Middle frontal gyrus (tissue), 1 donor: ENCODE measurements at regions not wholly inside any gene's neighbourhood (a gene's known extent, or its start where the extent isn't known, plus 50 kb on each side); places are given as distances from the start of the nearest gene placed in this dataset.

ENCODE experiments used
- DNase-seq: peaks from one replicate; pipeline ENCODE4 v3.0.0-alpha.2; 2015; ENCODE audit warnings: low spot score; ENCODE audit errors: extremely low spot score

GRCh38 chr5:166963596-166963995, 1327.8 kb upstream of the WWC1 start:
- DNase-seq = no peak

GRCh38 chr5:166977911-166978422, 1313.5 kb upstream of the WWC1 start:
- no peak for DNase-seq

GRCh38 chr5:166979307-166979895, 1312.0 kb upstream of the WWC1 start:
- DNase-seq = no peak

GRCh38 chr5:166980666-166981065, 1310.8 kb upstream of the WWC1 start:
- DNase-seq = no peak

GRCh38 chr5:166982226-166982625, 1309.2 kb upstream of the WWC1 start:
- no peak for DNase-seq

- no peak for DNase-seq
Measured at GRCh38 chr5:166991601-166992000, 1299.8 kb upstream of the WWC1 start.

GRCh38 chr5:166992108-166992507, 1299.3 kb upstream of the WWC1 start:
- DNase-seq = no peak

GRCh38 chr5:166992874-166993722, 1298.3 kb upstream of the WWC1 start:
- no peak for DNase-seq

GRCh38 chr5:166994226-166994625, 1297.2 kb upstream of the WWC1 start:
- DNase-seq = no peak

- DNase-seq = no peak
Measured at GRCh38 chr5:167001246-167001645, 1290.2 kb upstream of the WWC1 start.

- no peak for DNase-seq
Measured at GRCh38 chr5:167008705-167009104, 1282.7 kb upstream of the WWC1 start.

GRCh38 chr5:167011196-167011595, 1280.2 kb upstream of the WWC1 start:
- no peak for DNase-seq

GRCh38 chr5:167012123-167013034, 1279.1 kb upstream of the WWC1 start:
- DNase-seq = no peak

GRCh38 chr5:167014401-167015056, 1276.9 kb upstream of the WWC1 start:
- DNase-seq = no peak

GRCh38 chr5:167020418-167020817, 1271.0 kb upstream of the WWC1 start:
- DNase-seq = no peak

- no peak for DNase-seq
Measured at GRCh38 chr5:167029488-167029887, 1262.0 kb upstream of the WWC1 start.

GRCh38 chr5:167030500-167031120, 1260.8 kb upstream of the WWC1 start:
- DNase-seq = no peak

- DNase-seq = no peak
Measured at GRCh38 chr5:167036585-167036984, 1254.9 kb upstream of the WWC1 start.

GRCh38 chr5:167049043-167049663, 1242.3 kb upstream of the WWC1 start:
- no peak for DNase-seq
